GM12872 (cell line): ENCODE measurements at regions not wholly inside any gene's neighbourhood (a gene's known extent, or its start where the extent isn't known, plus 50 kb on each side); places are given as distances from the start of the nearest gene placed in this dataset.

Experiments
- TF ChIP-seq, protein P1 (sequence below): IDR thresholded peaks from 3 replicates; pipeline ENCODE4 v1.5.1; 2011; ENCODE audit warnings: low read depth, mild to moderate bottlenecking, low read length, moderate library complexity; ENCODE audit not compliant: insufficient read depth

DNA sequence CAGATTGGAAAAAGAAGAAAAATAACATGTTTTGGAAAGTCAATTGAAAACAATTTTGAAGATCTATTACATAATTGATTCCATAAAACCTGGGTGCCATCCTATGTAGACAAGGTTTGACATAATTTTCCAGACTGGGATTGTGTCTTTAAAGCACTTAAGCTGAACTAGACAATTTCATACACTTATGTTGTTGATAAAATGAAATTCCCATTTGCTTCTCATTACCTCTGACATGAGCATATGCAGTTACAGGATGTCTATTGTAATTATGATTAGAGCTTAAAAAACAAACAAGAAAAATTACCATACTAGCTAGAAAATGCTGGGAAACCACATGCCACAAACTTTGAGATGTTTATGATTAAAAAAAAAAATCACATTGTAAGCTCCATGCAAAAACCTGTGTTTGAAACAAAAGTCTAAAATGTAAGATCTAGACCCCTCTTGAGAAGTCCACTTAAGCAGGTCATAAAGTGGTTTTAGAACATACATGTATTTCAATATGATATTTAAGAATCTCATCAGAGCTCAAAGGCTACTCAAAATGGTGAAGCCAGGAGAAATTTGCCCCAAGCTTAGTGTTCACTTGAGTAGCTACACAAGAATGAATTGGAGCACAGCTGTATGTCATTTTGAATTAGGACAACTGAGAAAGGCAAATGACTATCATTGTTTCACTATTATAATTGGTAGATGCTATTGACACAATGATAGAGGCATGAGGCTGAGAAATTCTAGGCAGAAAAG lies 181.1 kb upstream of the PABPC4L start:
- TF ChIP-seq, protein P1, sequence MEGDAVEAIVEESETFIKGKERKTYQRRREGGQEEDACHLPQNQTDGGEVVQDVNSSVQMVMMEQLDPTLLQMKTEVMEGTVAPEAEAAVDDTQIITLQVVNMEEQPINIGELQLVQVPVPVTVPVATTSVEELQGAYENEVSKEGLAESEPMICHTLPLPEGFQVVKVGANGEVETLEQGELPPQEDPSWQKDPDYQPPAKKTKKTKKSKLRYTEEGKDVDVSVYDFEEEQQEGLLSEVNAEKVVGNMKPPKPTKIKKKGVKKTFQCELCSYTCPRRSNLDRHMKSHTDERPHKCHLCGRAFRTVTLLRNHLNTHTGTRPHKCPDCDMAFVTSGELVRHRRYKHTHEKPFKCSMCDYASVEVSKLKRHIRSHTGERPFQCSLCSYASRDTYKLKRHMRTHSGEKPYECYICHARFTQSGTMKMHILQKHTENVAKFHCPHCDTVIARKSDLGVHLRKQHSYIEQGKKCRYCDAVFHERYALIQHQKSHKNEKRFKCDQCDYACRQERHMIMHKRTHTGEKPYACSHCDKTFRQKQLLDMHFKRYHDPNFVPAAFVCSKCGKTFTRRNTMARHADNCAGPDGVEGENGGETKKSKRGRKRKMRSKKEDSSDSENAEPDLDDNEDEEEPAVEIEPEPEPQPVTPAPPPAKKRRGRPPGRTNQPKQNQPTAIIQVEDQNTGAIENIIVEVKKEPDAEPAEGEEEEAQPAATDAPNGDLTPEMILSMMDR: no peak

GRCh38 chr4:134375775-134376174 lies 174.2 kb upstream of the PABPC4L start:
- TF ChIP-seq, protein P1: no peak

GRCh38 chr4:134365852-134366251 lies 164.3 kb upstream of the PABPC4L start:
- TF ChIP-seq, protein P1: no peak

- TF ChIP-seq, protein P1: no peak
These were observed 163.3 kb upstream of the PABPC4L start for GRCh38 chr4:134364928-134365327.

DNA sequence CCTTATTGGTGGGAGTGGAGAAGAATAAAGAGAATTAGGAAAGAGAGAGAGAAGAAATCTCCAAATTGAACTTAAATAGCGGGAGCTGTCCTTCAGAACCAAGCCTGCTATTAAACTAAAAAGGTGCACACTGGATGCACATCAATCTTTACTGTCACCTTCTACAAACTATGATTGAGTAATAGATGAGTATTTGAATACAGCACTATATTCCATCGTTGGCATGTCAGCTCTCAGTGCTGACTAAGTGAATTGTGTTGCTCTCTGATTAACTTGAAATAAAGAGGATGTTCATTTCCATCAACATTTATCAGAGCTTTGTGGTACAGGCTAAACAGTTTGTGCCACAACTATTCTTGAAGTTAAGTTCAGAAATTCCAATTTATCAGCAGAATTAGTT lies 143.7 kb upstream of the PABPC4L start:
- TF ChIP-seq, protein P1: no peak

- TF ChIP-seq, protein P1: no peak
These were observed 142.1 kb upstream of the PABPC4L start for GRCh38 chr4:134343656-134344055.

DNA sequence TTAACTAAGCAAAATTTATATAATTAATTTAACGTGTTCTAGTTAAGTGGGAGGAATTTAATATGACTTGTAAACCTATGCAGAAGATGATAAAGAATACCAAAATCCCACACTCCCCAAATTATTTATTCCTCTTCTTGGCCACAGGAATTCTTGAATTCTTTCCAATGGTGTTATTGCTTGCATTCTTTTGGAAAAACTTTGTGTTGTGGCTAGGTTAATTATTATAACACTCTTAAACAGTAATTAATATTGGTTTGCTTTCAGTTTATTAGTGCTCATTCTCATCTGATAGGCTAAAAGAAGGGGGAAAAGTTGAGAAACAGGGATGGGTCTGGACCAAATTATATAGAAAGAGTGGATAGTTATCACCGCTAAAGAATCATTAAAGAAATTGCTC lies 141.5 kb upstream of the PABPC4L start:
- TF ChIP-seq, protein P1: no peak
